Amniotic epithelial cell (primary cell): ENCODE measurements at regions not wholly inside any gene's neighbourhood (a gene's known extent, or its start where the extent isn't known, plus 50 kb on each side); places are given as distances from the start of the nearest gene placed in this dataset.
"Not testable (repeated sequence)": the region's sequence is repeated elsewhere in the genome, so short reads cannot be mapped to it uniquely, and the experiment has no call there.

Experiments
- DNase-seq: peaks from one replicate; pipeline ENCODE4 v3.0.0-alpha.2; 2010; ENCODE audit warnings: low read depth

GRCh38 chr14:89065879-89066278 is 241.4 kb downstream of the TTC8 start:
- no peak for DNase-seq

- no peak for DNase-seq
These were observed 243.0 kb downstream of the TTC8 start for GRCh38 chr14:89067293-89067972.

- no peak for DNase-seq
These were observed 253.8 kb downstream of the TTC8 start for GRCh38 chr14:89078021-89078795.

GRCh38 chr14:89085231-89085731 is 260.8 kb downstream of the TTC8 start:
- no peak for DNase-seq

- DNase-seq: no peak
These were observed 261.4 kb downstream of the TTC8 start for GRCh38 chr14:89085737-89086382.

GRCh38 chr14:89088530-89088929 is 264.1 kb downstream of the TTC8 start:
- no peak for DNase-seq

GRCh38 chr14:89089330-89089729 is 264.9 kb downstream of the TTC8 start:
- DNase-seq: no peak

- no peak for DNase-seq
These were observed 267.3 kb downstream of the TTC8 start for GRCh38 chr14:89091781-89092180.

GRCh38 chr14:89093083-89093730 is 268.8 kb downstream of the TTC8 start:
- DNase-seq: peak; percentile 7

- no peak for DNase-seq
These were observed 270.6 kb downstream of the TTC8 start for GRCh38 chr14:89095036-89095435.

- DNase-seq: no peak
These were observed 272.5 kb downstream of the TTC8 start for GRCh38 chr14:89096946-89097345.

GRCh38 chr14:89098254-89098653 is 273.8 kb downstream of the TTC8 start:
- no peak for DNase-seq

- DNase-seq: not testable (repeated sequence)
These were observed 279.8 kb downstream of the TTC8 start for GRCh38 chr14:89104171-89104817.

GRCh38 chr14:89104861-89105260 is 280.4 kb downstream of the TTC8 start:
- not testable (repeated sequence) for DNase-seq
